Astrocyte of the cerebellum (primary cell): ENCODE measurements at regions not wholly inside any gene's neighbourhood (a gene's known extent, or its start where the extent isn't known, plus 50 kb on each side); places are given as distances from the start of the nearest gene placed in this dataset.

ENCODE experiments used
- DNase-seq: peaks from one replicate; pipeline ENCODE4 v3.0.0-alpha.2; 2011; ENCODE audit warnings: low read depth
- H3K4me3 ChIP-seq: 2 replicates; pipeline ENCODE4 v1.5.1; 2011; ENCODE audit warnings: mild to moderate bottlenecking, low read depth, low read length, moderate library complexity
- in situ Hi-C: cut with HindIII; loops from 2 replicates; pipeline ENCODE4 v1.10.0; 2017; ENCODE audit warnings: low sequenced_read_pairs
- TF ChIP-seq, protein P1 (sequence below): IDR thresholded peaks from 2 replicates; pipeline ENCODE4 v1.5.1; 2012; ENCODE audit warnings: low read length, low read depth, moderate library complexity, mild to moderate bottlenecking; ENCODE audit errors: missing control alignments

DNA sequence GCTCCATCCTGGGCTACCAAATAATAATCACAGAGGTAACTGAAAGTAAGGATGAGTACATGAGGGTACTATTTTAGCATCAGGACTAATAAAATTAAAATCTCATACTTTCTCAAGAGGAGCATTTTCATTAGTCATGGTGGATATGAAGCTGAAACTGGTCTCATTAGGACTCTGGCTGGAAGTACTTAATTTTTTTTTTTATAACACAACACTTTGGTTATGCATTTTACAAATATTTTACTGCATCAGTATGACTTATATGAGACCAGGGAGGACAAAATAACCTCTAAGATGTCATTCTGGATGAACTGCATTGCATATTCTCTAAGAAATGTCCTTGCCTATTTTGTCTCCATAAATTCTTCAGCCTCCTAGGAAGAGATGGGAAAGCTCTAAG, 290.9 kb downstream of the HLX start:
- TF ChIP-seq, protein P1, sequence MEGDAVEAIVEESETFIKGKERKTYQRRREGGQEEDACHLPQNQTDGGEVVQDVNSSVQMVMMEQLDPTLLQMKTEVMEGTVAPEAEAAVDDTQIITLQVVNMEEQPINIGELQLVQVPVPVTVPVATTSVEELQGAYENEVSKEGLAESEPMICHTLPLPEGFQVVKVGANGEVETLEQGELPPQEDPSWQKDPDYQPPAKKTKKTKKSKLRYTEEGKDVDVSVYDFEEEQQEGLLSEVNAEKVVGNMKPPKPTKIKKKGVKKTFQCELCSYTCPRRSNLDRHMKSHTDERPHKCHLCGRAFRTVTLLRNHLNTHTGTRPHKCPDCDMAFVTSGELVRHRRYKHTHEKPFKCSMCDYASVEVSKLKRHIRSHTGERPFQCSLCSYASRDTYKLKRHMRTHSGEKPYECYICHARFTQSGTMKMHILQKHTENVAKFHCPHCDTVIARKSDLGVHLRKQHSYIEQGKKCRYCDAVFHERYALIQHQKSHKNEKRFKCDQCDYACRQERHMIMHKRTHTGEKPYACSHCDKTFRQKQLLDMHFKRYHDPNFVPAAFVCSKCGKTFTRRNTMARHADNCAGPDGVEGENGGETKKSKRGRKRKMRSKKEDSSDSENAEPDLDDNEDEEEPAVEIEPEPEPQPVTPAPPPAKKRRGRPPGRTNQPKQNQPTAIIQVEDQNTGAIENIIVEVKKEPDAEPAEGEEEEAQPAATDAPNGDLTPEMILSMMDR, result no peak
- no peak overlapping the region for H3K4me3 ChIP-seq
- no peak for DNase-seq
- in situ Hi-C loops, result no loop called here

DNA sequence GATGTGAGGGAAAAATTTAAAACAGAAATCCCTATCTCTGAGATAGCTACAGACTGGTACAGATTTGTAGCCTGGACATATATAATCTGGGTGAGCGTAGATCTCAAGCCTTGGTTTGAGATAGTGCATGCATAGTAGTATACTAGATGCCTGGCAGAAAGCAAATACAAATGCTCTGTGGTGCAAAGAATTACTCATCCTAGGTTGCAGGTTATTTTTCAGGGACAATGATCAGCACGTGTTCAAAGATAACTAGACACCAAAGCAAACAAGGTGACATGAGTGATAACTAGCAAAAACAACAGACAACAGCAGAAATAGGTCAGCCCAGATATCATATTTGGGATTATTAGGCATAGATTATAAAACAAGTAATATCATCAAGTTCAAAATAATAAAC, 292.5 kb downstream of the HLX start:
- in situ Hi-C loops, result no loop called here
- TF ChIP-seq, protein P1, result no peak
- DNase-seq, result no peak
- H3K4me3 ChIP-seq, result no peak overlapping the region

DNA sequence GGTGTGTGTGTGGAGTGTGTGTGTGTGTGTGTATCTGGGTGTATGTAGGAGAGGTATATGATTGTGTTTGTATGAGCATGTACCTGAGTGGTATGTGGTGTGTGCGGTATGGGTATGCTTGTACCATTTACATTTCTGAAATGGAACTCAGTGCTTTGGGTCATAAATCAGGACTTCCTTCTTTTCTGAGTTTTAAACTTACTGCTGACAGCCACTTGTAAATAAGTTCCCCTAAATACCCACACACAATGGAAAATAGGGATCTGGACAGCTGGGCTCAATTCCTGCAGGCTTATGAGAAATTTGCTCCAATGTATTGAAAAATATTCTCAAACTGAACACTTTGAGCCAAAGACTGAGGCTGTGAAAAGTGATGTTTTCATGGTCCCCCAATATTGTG, 293.6 kb downstream of the HLX start:
- in situ Hi-C loops, result no loop called here
- TF ChIP-seq, protein P1, result no peak
- no peak for DNase-seq
- no peak overlapping the region for H3K4me3 ChIP-seq

DNA sequence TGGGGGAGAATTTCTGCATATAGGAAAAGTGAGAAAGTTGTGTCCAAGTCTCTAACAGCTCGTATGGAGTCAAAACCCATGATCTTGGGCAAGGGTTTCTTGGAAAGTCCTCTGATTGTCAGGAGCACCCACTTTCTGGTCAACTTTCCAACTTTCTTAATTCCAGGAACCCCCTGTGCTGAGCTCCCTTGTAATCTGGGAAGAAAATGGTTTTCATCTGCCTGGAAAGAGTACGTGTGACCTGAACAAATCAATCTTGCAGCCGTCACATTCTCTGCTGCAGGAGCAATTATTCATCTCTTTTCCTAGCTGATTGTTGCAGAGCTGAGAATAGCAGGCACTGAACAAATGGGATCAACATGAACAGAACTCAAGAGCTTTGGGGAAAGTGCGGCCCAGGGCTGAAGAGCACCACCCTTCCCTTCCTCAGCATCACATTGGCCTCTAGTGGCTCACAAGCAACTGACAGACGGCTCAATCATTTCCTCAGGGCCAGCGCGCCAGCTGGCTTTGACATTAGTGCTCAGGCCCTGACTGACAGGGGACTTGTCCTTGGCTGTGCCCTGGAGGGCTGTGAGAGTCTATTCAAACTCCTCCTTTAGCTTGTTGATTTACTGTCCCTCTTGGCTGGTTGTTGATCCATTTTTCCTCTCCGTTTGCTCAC, 295.2 kb downstream of the HLX start:
- TF ChIP-seq, protein P1, result no peak
- in situ Hi-C loops, result no loop called here
- H3K4me3 ChIP-seq, result no peak overlapping the region
- DNase-seq, result no peak

DNA sequence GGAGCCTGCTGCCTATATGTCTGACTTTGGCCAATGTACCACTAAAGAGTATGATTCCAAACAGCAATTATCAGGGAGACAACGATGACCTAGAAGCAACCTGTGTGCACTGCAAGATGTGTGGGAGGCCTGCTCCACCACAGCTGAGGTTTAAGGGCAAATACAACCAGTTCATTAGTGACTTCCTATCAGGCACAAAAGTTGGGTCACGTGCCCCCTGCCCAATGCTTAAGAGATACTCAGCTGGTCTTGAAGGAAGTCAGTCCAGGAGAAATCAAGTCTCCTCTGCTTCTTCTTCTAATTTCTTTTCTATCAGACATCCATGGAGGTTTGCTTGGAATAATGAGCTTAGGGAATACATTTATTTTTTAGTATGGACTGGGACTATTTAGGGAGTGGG, 296.0 kb downstream of the HLX start:
- no peak overlapping the region for H3K4me3 ChIP-seq
- TF ChIP-seq, protein P1, result no peak
- in situ Hi-C loops, result no loop called here
- DNase-seq, result no peak

DNA sequence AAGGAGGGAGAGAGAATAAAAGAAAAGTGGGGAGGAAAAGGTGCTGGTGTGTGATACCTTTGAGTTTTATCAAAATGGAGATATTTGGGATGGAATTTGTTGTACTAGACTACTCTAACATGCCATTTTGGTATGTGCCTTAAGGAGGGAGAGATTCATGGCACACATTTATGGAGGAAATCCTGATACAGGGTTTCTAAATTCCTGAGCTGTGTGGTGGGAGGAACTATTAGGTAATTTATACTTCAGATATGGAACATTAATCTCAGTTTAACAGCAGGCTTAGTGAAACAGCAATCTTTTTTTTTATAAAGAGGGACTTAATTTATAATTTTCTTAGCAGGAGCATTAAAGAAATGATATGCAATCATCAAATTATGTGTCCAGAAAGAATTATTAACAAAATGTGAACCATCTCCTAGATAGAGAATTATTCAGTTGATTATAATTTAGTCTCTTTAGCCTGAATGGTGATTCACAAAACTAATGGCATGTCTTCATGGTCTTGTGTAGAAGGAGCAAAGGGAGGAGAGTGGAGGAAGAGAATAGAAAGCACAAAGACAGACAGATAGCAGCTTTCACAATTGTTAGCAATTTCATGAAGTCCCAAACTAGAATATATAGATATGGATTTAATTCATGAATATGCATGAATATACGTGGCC, 301.6 kb downstream of the HLX start:
- DNase-seq, result no peak
- TF ChIP-seq, protein P1, result no peak
- in situ Hi-C loops, result loop anchor here (10.0 kb wide), 1 partner anchor 266 kb away; no protein-coding TSS in a partner anchor
- H3K4me3 ChIP-seq, result no peak overlapping the region
